Effector memory CD8-positive, alpha-beta T cell (primary cell): ENCODE measurements at regions not wholly inside any gene's neighbourhood (a gene's known extent, or its start where the extent isn't known, plus 50 kb on each side); places are given as distances from the start of the nearest gene placed in this dataset.

ENCODE experiments used
- ATAC-seq: fragments of 150-1000 bp; cut with Tn5 transposase; replicated peaks from 2 replicates; pipeline ENCODE4 v1.10.0; 2021; ENCODE audit warnings: mild to moderate bottlenecking, moderate library complexity
- DNase-seq, 3 experiments: peaks; one replicate each; pipeline ENCODE4 v3.0.0; 2021
- H3K27ac Mint-ChIP-seq, 2 donors: one replicate each; pipeline ENCODE4 v1.8.0; 2022; ENCODE audit warnings: mild to moderate bottlenecking in 2 of 2, mixed read lengths in 2 of 2, moderate library complexity in 2 of 2
- H3K27me3 Mint-ChIP-seq, 2 donors: one replicate each; pipeline ENCODE4 v1.8.0; 2022; ENCODE audit warnings: mixed read lengths in 2 of 2
- H3K36me3 Mint-ChIP-seq: one replicate; pipeline ENCODE4 v1.8.0; 2022; ENCODE audit warnings: mild to moderate bottlenecking, moderate library complexity, mixed read lengths; ENCODE audit not compliant: insufficient read depth
- H3K4me1 Mint-ChIP-seq, 2 donors: one replicate each; pipeline ENCODE4 v1.8.0; 2022; ENCODE audit warnings: low read depth in 2 of 2, mixed read lengths in 2 of 2
- H3K4me3 Mint-ChIP-seq, 2 donors: one replicate each; pipeline ENCODE4 v1.8.0; 2022; ENCODE audit warnings: mild to moderate bottlenecking in 2 of 2, mixed read lengths in 2 of 2, moderate library complexity in 2 of 2
- H3K9me3 Mint-ChIP-seq, 2 donors: one replicate each; pipeline ENCODE4 v1.8.0; 2022; ENCODE audit warnings: mixed read lengths in 2 of 2

GRCh38 chr12:123062681-123063486 is 82.4 kb downstream of the ARL6IP4 start:
- no peaks in the 10 kb centered on the region for H3K9me3 Mint-ChIP-seq
- peaks cover 2% of the 10 kb centered on the region for H3K36me3 Mint-ChIP-seq
- H3K27ac Mint-ChIP-seq: peak overlapping the region in 1 of 2 donors; percentile 67
- DNase-seq (no peak), ATAC-seq (no peak)
- no peaks in the 10 kb centered on the region for H3K27me3 Mint-ChIP-seq
- H3K4me1 Mint-ChIP-seq: peaks cover 10 to 17% of the 10 kb centered on the region in 2 donors
- no peak overlapping the region for H3K4me3 Mint-ChIP-seq

- H3K4me3 Mint-ChIP-seq: no peak overlapping the region
- DNase-seq: no peak
- no peaks in the 10 kb centered on the region for H3K9me3 Mint-ChIP-seq
- peak overlapping the region; percentile 46 to 55 for H3K27ac Mint-ChIP-seq
- peaks cover 10 to 16% of the 10 kb centered on the region in 2 donors for H3K4me1 Mint-ChIP-seq
- H3K36me3 Mint-ChIP-seq: peaks cover 2% of the 10 kb centered on the region
- ATAC-seq: no peak
- no peaks in the 10 kb centered on the region for H3K27me3 Mint-ChIP-seq
Measured at GRCh38 chr12:123061441-123062205, 81.1 kb downstream of the ARL6IP4 start.

GRCh38 chr12:123059500-123059899 is 79.0 kb downstream of the ARL6IP4 start:
- peaks cover 2% of the 10 kb centered on the region for H3K36me3 Mint-ChIP-seq
- ATAC-seq (no peak), DNase-seq (no peak)
- no peaks in the 10 kb centered on the region for H3K27me3 Mint-ChIP-seq
- no peak overlapping the region for H3K27ac Mint-ChIP-seq
- H3K9me3 Mint-ChIP-seq: no peaks in the 10 kb centered on the region
- H3K4me1 Mint-ChIP-seq: peaks cover 0 to 6% of the 10 kb centered on the region in 2 donors
- H3K4me3 Mint-ChIP-seq: no peak overlapping the region

- Mint-ChIP-seq H3K27me3 (no peaks in the 10 kb centered on the region), H3K4me3 (no peak overlapping the region), H3K9me3 (no peaks in the 10 kb centered on the region), H3K36me3 (peaks cover 2% of the 10 kb centered on the region), H3K27ac (peak overlapping the region; percentile 10 to 36), H3K4me1 (peaks cover 0 to 3% of the 10 kb centered on the region in 2 donors)
- ATAC-seq (no peak), DNase-seq (no peak)
Measured at GRCh38 chr12:123058980-123059379, 78.5 kb downstream of the ARL6IP4 start.

GRCh38 chr12:123058481-123058880 is 78.0 kb downstream of the ARL6IP4 start:
- H3K9me3 Mint-ChIP-seq: no peaks in the 10 kb centered on the region
- H3K27ac Mint-ChIP-seq: peak overlapping the region; percentile 10 to 36
- H3K4me3 Mint-ChIP-seq: no peak overlapping the region
- ATAC-seq (no peak), DNase-seq (no peak)
- peaks cover 0 to 2% of the 10 kb centered on the region in 2 donors for H3K4me1 Mint-ChIP-seq
- no peaks in the 10 kb centered on the region for H3K27me3 Mint-ChIP-seq
- no peaks in the 10 kb centered on the region for H3K36me3 Mint-ChIP-seq

- ATAC-seq (no peak), DNase-seq (no peak)
- H3K36me3 Mint-ChIP-seq: no peaks in the 10 kb centered on the region
- no peak overlapping the region for H3K27ac Mint-ChIP-seq
- H3K4me3 Mint-ChIP-seq: no peak overlapping the region
- no peaks in the 10 kb centered on the region for H3K9me3 Mint-ChIP-seq
- no peaks in the 10 kb centered on the region for H3K27me3 Mint-ChIP-seq
- peaks cover 0 to 2% of the 10 kb centered on the region in 2 donors for H3K4me1 Mint-ChIP-seq
Measured at GRCh38 chr12:123057513-123058265, 77.2 kb downstream of the ARL6IP4 start.

GRCh38 chr12:123056709-123057108 is 76.2 kb downstream of the ARL6IP4 start:
- peak overlapping the region; percentile 28 to 46 for H3K27ac Mint-ChIP-seq

GRCh38 chr12:123056053-123056452 is 75.6 kb downstream of the ARL6IP4 start:
- DNase-seq (no peak), ATAC-seq (no peak)
- no peaks in the 10 kb centered on the region for H3K36me3 Mint-ChIP-seq
- H3K4me1 Mint-ChIP-seq: peaks cover 0 to 2% of the 10 kb centered on the region in 2 donors
- no peaks in the 10 kb centered on the region for H3K9me3 Mint-ChIP-seq
- peak overlapping the region in 1 of 2 donors; percentile 46 for H3K27ac Mint-ChIP-seq
- no peak overlapping the region for H3K4me3 Mint-ChIP-seq
- no peaks in the 10 kb centered on the region for H3K27me3 Mint-ChIP-seq

More at GRCh38 chr12:123056709-123057108, 76.2 kb downstream of the ARL6IP4 start:
- Mint-ChIP-seq H3K36me3 (no peaks in the 10 kb centered on the region), H3K4me3 (no peak overlapping the region), H3K4me1 (peaks cover 0 to 2% of the 10 kb centered on the region in 2 donors), H3K27me3 (no peaks in the 10 kb centered on the region), H3K9me3 (no peaks in the 10 kb centered on the region)
- DNase-seq (no peak), ATAC-seq (no peak)

GRCh38 chr12:123055281-123055766 is 74.8 kb downstream of the ARL6IP4 start:
- DNase-seq: no peak
- H3K9me3 Mint-ChIP-seq: no peaks in the 10 kb centered on the region

GRCh38 chr12:123054371-123054770 is 73.9 kb downstream of the ARL6IP4 start:
- Mint-ChIP-seq H3K4me3 (no peak overlapping the region), H3K27me3 (no peaks in the 10 kb centered on the region), H3K27ac (no peak overlapping the region), H3K9me3 (no peaks in the 10 kb centered on the region), H3K36me3 (no peaks in the 10 kb centered on the region), H3K4me1 (no peaks in the 10 kb centered on the region)
- ATAC-seq (no peak), DNase-seq (no peak)

More at GRCh38 chr12:123055281-123055766, 74.8 kb downstream of the ARL6IP4 start:
- no peak overlapping the region for H3K4me3 Mint-ChIP-seq
- no peak for ATAC-seq
- no peaks in the 10 kb centered on the region for H3K36me3 Mint-ChIP-seq
- H3K27me3 Mint-ChIP-seq: no peaks in the 10 kb centered on the region
- H3K27ac Mint-ChIP-seq: peak overlapping the region in 1 of 2 donors; percentile 46
- H3K4me1 Mint-ChIP-seq: peaks cover 0 to 2% of the 10 kb centered on the region in 2 donors

- H3K27me3 Mint-ChIP-seq: no peaks in the 10 kb centered on the region
- H3K9me3 Mint-ChIP-seq: no peaks in the 10 kb centered on the region
- no peak overlapping the region for H3K27ac Mint-ChIP-seq
- DNase-seq (no peak), ATAC-seq (no peak)
- no peaks in the 10 kb centered on the region for H3K4me1 Mint-ChIP-seq
- no peaks in the 10 kb centered on the region for H3K36me3 Mint-ChIP-seq
- H3K4me3 Mint-ChIP-seq: no peak overlapping the region
Measured at GRCh38 chr12:123051556-123051955, 71.1 kb downstream of the ARL6IP4 start.

GRCh38 chr12:123050913-123051312 is 70.4 kb downstream of the ARL6IP4 start:
- ATAC-seq: no peak
- Mint-ChIP-seq H3K36me3 (no peaks in the 10 kb centered on the region), H3K27me3 (no peaks in the 10 kb centered on the region), H3K27ac (no peak overlapping the region), H3K4me3 (no peak overlapping the region), H3K4me1 (no peaks in the 10 kb centered on the region), H3K9me3 (no peaks in the 10 kb centered on the region)
- DNase-seq: no peak

- Mint-ChIP-seq H3K27me3 (no peaks in the 10 kb centered on the region), H3K27ac (no peak overlapping the region), H3K9me3 (no peaks in the 10 kb centered on the region), H3K4me1 (no peaks in the 10 kb centered on the region), H3K36me3 (no peaks in the 10 kb centered on the region), H3K4me3 (no peak overlapping the region)
- ATAC-seq: no peak
- DNase-seq: no peak
Measured at GRCh38 chr12:123050331-123050831, 69.9 kb downstream of the ARL6IP4 start.
